Liver (tissue), 3 donors: ENCODE measurements at regions not wholly inside any gene's neighbourhood (a gene's known extent, or its start where the extent isn't known, plus 50 kb on each side); places are given as distances from the start of the nearest gene placed in this dataset.

Experiments
- GABPA ChIP-seq, 2 donors: IDR thresholded peaks in 1 of 2; conservative IDR thresholded peaks in 1 of 2; 2 replicates each; pipeline ENCODE4 v1.6.1; 2016; ENCODE audit warnings: antibody characterized with exemption in 2 of 2, mild to moderate bottlenecking in 1 of 2, moderate library complexity in 1 of 2
- SP1 ChIP-seq: IDR thresholded peaks from 2 replicates; pipeline ENCODE4 v1.6.1; 2018; ENCODE audit warnings: antibody characterized with exemption, mild to moderate bottlenecking
- YY1 ChIP-seq: IDR thresholded peaks from 2 replicates; pipeline ENCODE4 v1.6.1; 2016; ENCODE audit warnings: antibody characterized with exemption, mild to moderate bottlenecking
- TF ChIP-seq, protein P1 (sequence below): fragments of 150-350 bp; IDR thresholded peaks from 2 replicates; pipeline ENCODE4 v1.5.1; 2017; ENCODE audit warnings: improper control_type of control experiment, low read depth, low read length; ENCODE audit not compliant: missing input control
- TF ChIP-seq, protein P2 (sequence below): IDR thresholded peaks from 2 replicates; pipeline ENCODE4 v1.6.1; 2016; ENCODE audit warnings: antibody characterized with exemption, mild to moderate bottlenecking
- donor health status: healthy.
- donor health status: healthy.

DNA sequence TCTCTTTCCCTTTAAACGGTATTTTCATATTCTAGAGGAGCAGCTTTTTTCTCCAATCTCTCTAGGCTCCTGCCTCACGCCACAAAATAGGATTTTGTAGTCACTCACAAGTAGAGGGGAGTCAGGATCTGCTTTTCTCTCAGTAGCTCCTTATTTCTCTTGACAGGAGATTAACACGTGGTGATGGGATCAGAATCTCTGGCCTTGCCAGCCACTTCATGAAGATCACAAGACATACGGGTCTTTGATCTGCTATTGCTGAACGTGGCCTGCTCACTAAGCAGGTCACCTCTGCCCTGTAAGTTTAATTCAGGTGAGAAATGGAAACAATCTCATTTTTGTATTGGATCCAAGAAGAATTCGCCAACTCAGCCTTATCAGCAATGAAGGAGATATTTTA, 257.5 kb downstream of the DIRAS2 start:
- TF ChIP-seq, protein P1, sequence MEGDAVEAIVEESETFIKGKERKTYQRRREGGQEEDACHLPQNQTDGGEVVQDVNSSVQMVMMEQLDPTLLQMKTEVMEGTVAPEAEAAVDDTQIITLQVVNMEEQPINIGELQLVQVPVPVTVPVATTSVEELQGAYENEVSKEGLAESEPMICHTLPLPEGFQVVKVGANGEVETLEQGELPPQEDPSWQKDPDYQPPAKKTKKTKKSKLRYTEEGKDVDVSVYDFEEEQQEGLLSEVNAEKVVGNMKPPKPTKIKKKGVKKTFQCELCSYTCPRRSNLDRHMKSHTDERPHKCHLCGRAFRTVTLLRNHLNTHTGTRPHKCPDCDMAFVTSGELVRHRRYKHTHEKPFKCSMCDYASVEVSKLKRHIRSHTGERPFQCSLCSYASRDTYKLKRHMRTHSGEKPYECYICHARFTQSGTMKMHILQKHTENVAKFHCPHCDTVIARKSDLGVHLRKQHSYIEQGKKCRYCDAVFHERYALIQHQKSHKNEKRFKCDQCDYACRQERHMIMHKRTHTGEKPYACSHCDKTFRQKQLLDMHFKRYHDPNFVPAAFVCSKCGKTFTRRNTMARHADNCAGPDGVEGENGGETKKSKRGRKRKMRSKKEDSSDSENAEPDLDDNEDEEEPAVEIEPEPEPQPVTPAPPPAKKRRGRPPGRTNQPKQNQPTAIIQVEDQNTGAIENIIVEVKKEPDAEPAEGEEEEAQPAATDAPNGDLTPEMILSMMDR, result no peak
- TF ChIP-seq, protein P2, sequence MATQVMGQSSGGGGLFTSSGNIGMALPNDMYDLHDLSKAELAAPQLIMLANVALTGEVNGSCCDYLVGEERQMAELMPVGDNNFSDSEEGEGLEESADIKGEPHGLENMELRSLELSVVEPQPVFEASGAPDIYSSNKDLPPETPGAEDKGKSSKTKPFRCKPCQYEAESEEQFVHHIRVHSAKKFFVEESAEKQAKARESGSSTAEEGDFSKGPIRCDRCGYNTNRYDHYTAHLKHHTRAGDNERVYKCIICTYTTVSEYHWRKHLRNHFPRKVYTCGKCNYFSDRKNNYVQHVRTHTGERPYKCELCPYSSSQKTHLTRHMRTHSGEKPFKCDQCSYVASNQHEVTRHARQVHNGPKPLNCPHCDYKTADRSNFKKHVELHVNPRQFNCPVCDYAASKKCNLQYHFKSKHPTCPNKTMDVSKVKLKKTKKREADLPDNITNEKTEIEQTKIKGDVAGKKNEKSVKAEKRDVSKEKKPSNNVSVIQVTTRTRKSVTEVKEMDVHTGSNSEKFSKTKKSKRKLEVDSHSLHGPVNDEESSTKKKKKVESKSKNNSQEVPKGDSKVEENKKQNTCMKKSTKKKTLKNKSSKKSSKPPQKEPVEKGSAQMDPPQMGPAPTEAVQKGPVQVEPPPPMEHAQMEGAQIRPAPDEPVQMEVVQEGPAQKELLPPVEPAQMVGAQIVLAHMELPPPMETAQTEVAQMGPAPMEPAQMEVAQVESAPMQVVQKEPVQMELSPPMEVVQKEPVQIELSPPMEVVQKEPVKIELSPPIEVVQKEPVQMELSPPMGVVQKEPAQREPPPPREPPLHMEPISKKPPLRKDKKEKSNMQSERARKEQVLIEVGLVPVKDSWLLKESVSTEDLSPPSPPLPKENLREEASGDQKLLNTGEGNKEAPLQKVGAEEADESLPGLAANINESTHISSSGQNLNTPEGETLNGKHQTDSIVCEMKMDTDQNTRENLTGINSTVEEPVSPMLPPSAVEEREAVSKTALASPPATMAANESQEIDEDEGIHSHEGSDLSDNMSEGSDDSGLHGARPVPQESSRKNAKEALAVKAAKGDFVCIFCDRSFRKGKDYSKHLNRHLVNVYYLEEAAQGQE, result no peak
- no peak for TF ChIP-seq YY1
- TF ChIP-seq SP1, result no peak
- no peak for TF ChIP-seq GABPA (IDR thresholded peaks at IDR 0.05 in 1 of 2, conservative IDR thresholded peaks at IDR 0.05 in 1 of 2)
